Neural progenitor cell (in vitro differentiated cells): ENCODE measurements at regions not wholly inside any gene's neighbourhood (a gene's known extent, or its start where the extent isn't known, plus 50 kb on each side); places are given as distances from the start of the nearest gene placed in this dataset.

Experiments used
- EZH2 ChIP-seq: fragments of 200-600 bp; sonication (generic); IDR thresholded peaks from 2 replicates; pipeline ENCODE4 v1.6.1; 2017; ENCODE audit warnings: antibody characterized with exemption, mild to moderate bottlenecking, moderate library complexity
- EZH2phosphoT487 ChIP-seq: fragments of 200-600 bp; sonication (generic); IDR thresholded peaks from 2 replicates; pipeline ENCODE4 v1.6.1; 2017; ENCODE audit warnings: antibody characterized with exemption
- TF ChIP-seq, protein P1 (sequence below): fragments of 200-600 bp; sonication (generic); IDR thresholded peaks from 2 replicates; pipeline ENCODE4 v1.5.1; 2017; ENCODE audit warnings: antibody characterized with exemption, mild to moderate bottlenecking

DNA sequence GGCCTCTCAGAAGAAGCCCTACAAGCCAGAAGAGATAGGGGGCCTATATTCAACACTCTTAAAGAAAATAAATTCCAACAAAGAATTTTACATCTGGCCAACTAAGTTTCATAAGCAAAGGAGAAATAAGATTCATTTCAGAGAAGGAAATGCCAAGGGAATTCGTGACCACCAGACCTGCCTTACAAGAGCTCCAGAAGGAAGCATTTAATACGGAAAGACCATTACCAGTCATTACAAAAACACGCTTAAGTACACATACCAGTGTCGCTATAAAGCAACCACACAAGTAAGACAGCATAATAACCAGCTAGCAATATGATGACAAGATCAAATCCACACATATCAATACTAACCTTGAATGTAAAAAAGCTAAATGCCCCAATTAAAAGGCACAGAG is 704.9 kb upstream of the CHRM3 start:
- TF ChIP-seq, protein P1, sequence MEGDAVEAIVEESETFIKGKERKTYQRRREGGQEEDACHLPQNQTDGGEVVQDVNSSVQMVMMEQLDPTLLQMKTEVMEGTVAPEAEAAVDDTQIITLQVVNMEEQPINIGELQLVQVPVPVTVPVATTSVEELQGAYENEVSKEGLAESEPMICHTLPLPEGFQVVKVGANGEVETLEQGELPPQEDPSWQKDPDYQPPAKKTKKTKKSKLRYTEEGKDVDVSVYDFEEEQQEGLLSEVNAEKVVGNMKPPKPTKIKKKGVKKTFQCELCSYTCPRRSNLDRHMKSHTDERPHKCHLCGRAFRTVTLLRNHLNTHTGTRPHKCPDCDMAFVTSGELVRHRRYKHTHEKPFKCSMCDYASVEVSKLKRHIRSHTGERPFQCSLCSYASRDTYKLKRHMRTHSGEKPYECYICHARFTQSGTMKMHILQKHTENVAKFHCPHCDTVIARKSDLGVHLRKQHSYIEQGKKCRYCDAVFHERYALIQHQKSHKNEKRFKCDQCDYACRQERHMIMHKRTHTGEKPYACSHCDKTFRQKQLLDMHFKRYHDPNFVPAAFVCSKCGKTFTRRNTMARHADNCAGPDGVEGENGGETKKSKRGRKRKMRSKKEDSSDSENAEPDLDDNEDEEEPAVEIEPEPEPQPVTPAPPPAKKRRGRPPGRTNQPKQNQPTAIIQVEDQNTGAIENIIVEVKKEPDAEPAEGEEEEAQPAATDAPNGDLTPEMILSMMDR: no peak
- TF ChIP-seq EZH2 (no peak), EZH2phosphoT487 (no peak)
